Adrenal gland (tissue), 5 donors: ENCODE measurements at regions not wholly inside any gene's neighbourhood (a gene's known extent, or its start where the extent isn't known, plus 50 kb on each side); places are given as distances from the start of the nearest gene placed in this dataset.

ENCODE experiments used
- POLR2A ChIP-seq, 2 donors: fragments of 450-650 bp; IDR thresholded peaks; one replicate each; pipeline ENCODE4 v1.6.1; 2017; ENCODE audit warnings: antibody characterized with exemption in 2 of 2, mild to moderate bottlenecking in 2 of 2, moderate library complexity in 1 of 2
- TF ChIP-seq, protein P1 (sequence below), 6 experiments: fragments of 450-650 bp in 4 of 6; fragments of 200-600 bp in 2 of 6; sonication (generic) in 1 of 6; IDR thresholded peaks; 1 replicate in 5 of 6; 2 replicates in 1 of 6; pipeline versions ENCODE4 v1.5.1 to v1.8.0; 2016 to 2021; ENCODE audit warnings: antibody characterized with exemption in 6 of 6, mild to moderate bottlenecking in 2 of 6, moderate library complexity in 1 of 6
- donor health status: DM: no; HTN: no; CAD: no.

DNA sequence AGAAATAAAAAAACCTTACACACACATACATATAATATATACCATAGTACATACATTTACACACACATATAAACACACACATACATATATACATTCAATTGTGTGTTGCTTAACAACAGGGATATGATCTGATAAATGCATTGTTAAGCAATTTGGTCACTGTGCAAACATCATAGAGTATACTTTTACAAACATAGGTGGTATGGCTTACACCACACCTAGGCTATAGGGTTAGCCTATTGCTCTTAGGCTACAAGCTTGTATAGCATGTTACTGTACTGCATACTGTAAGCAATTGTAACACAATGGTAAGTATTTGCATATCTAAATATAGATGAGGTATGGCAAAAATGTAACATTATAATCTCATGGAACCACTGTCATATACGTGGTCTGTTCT lies 156.8 kb upstream of the ERBB4 start:
- no peak for TF ChIP-seq POLR2A (IDR thresholded peaks at IDR 0.05)
- TF ChIP-seq, protein P1, sequence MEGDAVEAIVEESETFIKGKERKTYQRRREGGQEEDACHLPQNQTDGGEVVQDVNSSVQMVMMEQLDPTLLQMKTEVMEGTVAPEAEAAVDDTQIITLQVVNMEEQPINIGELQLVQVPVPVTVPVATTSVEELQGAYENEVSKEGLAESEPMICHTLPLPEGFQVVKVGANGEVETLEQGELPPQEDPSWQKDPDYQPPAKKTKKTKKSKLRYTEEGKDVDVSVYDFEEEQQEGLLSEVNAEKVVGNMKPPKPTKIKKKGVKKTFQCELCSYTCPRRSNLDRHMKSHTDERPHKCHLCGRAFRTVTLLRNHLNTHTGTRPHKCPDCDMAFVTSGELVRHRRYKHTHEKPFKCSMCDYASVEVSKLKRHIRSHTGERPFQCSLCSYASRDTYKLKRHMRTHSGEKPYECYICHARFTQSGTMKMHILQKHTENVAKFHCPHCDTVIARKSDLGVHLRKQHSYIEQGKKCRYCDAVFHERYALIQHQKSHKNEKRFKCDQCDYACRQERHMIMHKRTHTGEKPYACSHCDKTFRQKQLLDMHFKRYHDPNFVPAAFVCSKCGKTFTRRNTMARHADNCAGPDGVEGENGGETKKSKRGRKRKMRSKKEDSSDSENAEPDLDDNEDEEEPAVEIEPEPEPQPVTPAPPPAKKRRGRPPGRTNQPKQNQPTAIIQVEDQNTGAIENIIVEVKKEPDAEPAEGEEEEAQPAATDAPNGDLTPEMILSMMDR (IDR thresholded peaks at IDR 0.05), result no peak
